Heart left ventricle (tissue), 13 donors: ENCODE measurements at regions not wholly inside any gene's neighbourhood (a gene's known extent, or its start where the extent isn't known, plus 50 kb on each side); places are given as distances from the start of the nearest gene placed in this dataset.

Experiments used
- CTCF ChIP-seq, 12 donors: fragments of 200-600 bp; sonication (generic) in 4 of 12; IDR thresholded peaks; one replicate each; pipeline versions ENCODE4 v1.5.0 to v1.8.0; 2018 to 2022; ENCODE audit warnings: antibody characterized with exemption in 12 of 12, mild to moderate bottlenecking in 5 of 12
- POLR2A ChIP-seq, 2 donors: fragments of 450-650 bp; IDR thresholded peaks; one replicate each; pipeline ENCODE4 v1.6.1; 2017; ENCODE audit warnings: antibody characterized with exemption in 2 of 2, mild to moderate bottlenecking in 2 of 2, moderate library complexity in 2 of 2
- donor health status: ischemic (EF 13 %, LVEDD 7.1; RV severe dilation, severe dysfunction).
- donor health status: DM: no; HTN: yes; CAD: no.
- donor health status: DM: no; HTN: no; CAD: no.
- donor health status: ischemic (EF 25% LVEDD 6.9; RV normal size, moderate dysfunction).
- donor health status: ischemic (EF 25% LVEDD 5.7; RV mildly dilated, moderate dysfunction).
- donor health status: ischemic (EF 35%, LVEDD 5.7; RV mildly dilated, moderate dysfunction).
- donor health status: nonischemic (EF 11% LVEDD 7.7; RV severe dilation, severe dysfunction).
- donor health status: DM: yes; HTN: yes; CAD: no.
- donor health status: PGD.
- donor health status: ischemic (EF 29% LVEDD 5.4; RV normal size, mild dysfunction).
- donor health status: nonischemic (EF 23%, LVEDD 6.1; RV moderate dilation, normal function).

- TF ChIP-seq CTCF (IDR thresholded peaks at IDR 0.05): no peak
- no peak for TF ChIP-seq POLR2A (IDR thresholded peaks at IDR 0.05)
Measured at GRCh38 chr13:61810065-61810464, 394.4 kb upstream of the PCDH20 start.
